Stomach (tissue), 4 donors: ENCODE measurements at regions not wholly inside any gene's neighbourhood (a gene's known extent, or its start where the extent isn't known, plus 50 kb on each side); places are given as distances from the start of the nearest gene placed in this dataset.

Experiments
- CTCF ChIP-seq, 7 experiments: fragments of 450-650 bp in 4 of 7; fragments of 200-600 bp in 3 of 7; sonication (generic) in 3 of 7; IDR thresholded peaks; one replicate each; pipeline ENCODE4 v1.5.1; 2016 to 2019; ENCODE audit warnings: antibody characterized with exemption in 7 of 7, control low read depth in 2 of 7, mild to moderate bottlenecking in 1 of 7
- EP300 ChIP-seq: sonication (generic); formaldehyde crosslinking; IDR thresholded peaks from one replicate; pipeline ENCODE4 v1.6.1; 2017; ENCODE audit warnings: antibody characterized with exemption
- POLR2A ChIP-seq, 4 donors: fragments of 450-650 bp; IDR thresholded peaks; one replicate each; pipeline ENCODE4 v1.6.1; 2016; ENCODE audit warnings: antibody characterized with exemption in 4 of 4, control low read depth in 2 of 4, mild to moderate bottlenecking in 1 of 4, moderate library complexity in 1 of 4
- POLR2AphosphoS5 ChIP-seq, 3 donors: sonication (generic); formaldehyde crosslinking; IDR thresholded peaks; one replicate each; pipeline ENCODE4 v1.6.1; 2016; ENCODE audit warnings: antibody characterized with exemption in 3 of 3

- TF ChIP-seq CTCF (IDR thresholded peaks at IDR 0.05) (no peak), POLR2A (IDR thresholded peaks at IDR 0.05) (no peak), EP300 (no peak), POLR2AphosphoS5 (IDR thresholded peaks at IDR 0.05) (no peak)
These were observed 525.0 kb upstream of the ADARB2 start for GRCh38 chr10:2262333-2262732.
